ENCODE measurements at regions not wholly inside any gene's neighbourhood (a gene's known extent, or its start where the extent isn't known, plus 50 kb on each side); places are given as distances from the start of the nearest gene placed in this dataset.

GRCh38 chr6:140825731-140826130 is 1307.0 kb upstream of the GJE1 start:
- TF ChIP-seq, protein P1, sequence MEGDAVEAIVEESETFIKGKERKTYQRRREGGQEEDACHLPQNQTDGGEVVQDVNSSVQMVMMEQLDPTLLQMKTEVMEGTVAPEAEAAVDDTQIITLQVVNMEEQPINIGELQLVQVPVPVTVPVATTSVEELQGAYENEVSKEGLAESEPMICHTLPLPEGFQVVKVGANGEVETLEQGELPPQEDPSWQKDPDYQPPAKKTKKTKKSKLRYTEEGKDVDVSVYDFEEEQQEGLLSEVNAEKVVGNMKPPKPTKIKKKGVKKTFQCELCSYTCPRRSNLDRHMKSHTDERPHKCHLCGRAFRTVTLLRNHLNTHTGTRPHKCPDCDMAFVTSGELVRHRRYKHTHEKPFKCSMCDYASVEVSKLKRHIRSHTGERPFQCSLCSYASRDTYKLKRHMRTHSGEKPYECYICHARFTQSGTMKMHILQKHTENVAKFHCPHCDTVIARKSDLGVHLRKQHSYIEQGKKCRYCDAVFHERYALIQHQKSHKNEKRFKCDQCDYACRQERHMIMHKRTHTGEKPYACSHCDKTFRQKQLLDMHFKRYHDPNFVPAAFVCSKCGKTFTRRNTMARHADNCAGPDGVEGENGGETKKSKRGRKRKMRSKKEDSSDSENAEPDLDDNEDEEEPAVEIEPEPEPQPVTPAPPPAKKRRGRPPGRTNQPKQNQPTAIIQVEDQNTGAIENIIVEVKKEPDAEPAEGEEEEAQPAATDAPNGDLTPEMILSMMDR (IDR thresholded peaks at IDR 0.05) = no peak
- TF ChIP-seq ZFX (IDR thresholded peaks at IDR 0.05; ENCODE audit: borderline replicate concordance) = no peak
